ENCODE measurements at regions not wholly inside any gene's neighbourhood (a gene's known extent, or its start where the extent isn't known, plus 50 kb on each side); places are given as distances from the start of the nearest gene placed in this dataset.

DNA sequence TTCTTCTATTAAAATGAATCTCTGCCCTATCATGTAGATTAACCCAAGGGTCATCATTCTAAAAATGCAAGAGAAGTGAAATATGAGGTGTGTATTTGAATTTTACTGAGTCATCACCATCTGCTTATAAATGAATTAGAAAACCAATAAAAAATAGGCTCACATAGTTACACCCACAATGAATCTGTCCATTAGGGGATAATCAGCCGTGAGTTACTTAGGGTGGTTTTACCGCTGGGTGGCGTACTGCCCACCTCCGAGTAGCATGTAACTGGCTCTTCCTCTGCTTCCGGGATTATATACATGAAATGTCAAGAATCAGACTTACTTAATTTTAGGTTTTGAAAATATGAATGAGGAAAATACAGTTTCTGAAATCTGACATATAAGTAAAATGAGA is 332.9 kb upstream of the CCNG1 start:
- TF ChIP-seq, protein P1, sequence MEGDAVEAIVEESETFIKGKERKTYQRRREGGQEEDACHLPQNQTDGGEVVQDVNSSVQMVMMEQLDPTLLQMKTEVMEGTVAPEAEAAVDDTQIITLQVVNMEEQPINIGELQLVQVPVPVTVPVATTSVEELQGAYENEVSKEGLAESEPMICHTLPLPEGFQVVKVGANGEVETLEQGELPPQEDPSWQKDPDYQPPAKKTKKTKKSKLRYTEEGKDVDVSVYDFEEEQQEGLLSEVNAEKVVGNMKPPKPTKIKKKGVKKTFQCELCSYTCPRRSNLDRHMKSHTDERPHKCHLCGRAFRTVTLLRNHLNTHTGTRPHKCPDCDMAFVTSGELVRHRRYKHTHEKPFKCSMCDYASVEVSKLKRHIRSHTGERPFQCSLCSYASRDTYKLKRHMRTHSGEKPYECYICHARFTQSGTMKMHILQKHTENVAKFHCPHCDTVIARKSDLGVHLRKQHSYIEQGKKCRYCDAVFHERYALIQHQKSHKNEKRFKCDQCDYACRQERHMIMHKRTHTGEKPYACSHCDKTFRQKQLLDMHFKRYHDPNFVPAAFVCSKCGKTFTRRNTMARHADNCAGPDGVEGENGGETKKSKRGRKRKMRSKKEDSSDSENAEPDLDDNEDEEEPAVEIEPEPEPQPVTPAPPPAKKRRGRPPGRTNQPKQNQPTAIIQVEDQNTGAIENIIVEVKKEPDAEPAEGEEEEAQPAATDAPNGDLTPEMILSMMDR (IDR thresholded peaks at IDR 0.05), result no peak
- TF ChIP-seq POLR2AphosphoS5 (IDR thresholded peaks at IDR 0.05) (no peak), POLR2A (IDR thresholded peaks at IDR 0.05) (no peak)
